ENCODE measurements at regions not wholly inside any gene's neighbourhood (a gene's known extent, or its start where the extent isn't known, plus 50 kb on each side); places are given as distances from the start of the nearest gene placed in this dataset.

DNA sequence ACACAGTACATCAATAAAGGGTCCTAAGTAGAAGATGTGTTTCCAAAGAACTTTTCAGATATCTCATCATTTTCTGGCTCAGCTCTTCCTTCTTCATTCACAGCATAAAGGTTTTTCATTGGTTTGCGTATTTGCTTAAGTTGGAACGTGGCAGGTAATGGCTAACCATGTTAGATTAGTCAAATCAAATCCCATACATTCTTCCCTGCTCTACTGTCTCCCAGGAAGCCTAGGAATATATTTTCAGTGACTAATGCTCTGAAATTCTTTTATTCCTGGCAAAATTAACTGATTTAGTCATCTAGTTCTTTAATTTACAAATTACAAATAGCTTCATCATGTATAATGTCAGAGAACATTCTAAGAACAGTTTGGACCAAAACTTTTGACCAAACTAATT is 99.6 kb upstream of the TMEM161B start:
- TF ChIP-seq, protein P1, sequence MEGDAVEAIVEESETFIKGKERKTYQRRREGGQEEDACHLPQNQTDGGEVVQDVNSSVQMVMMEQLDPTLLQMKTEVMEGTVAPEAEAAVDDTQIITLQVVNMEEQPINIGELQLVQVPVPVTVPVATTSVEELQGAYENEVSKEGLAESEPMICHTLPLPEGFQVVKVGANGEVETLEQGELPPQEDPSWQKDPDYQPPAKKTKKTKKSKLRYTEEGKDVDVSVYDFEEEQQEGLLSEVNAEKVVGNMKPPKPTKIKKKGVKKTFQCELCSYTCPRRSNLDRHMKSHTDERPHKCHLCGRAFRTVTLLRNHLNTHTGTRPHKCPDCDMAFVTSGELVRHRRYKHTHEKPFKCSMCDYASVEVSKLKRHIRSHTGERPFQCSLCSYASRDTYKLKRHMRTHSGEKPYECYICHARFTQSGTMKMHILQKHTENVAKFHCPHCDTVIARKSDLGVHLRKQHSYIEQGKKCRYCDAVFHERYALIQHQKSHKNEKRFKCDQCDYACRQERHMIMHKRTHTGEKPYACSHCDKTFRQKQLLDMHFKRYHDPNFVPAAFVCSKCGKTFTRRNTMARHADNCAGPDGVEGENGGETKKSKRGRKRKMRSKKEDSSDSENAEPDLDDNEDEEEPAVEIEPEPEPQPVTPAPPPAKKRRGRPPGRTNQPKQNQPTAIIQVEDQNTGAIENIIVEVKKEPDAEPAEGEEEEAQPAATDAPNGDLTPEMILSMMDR (conservative IDR thresholded peaks at IDR 0.05; ENCODE audit: low read depth, low read length), result no peak
- no peak overlapping the region for H3K4me3 ChIP-seq (ENCODE audit: low read depth, low read length)
- no peak for DNase-seq (ENCODE audit: low read depth)

DNA sequence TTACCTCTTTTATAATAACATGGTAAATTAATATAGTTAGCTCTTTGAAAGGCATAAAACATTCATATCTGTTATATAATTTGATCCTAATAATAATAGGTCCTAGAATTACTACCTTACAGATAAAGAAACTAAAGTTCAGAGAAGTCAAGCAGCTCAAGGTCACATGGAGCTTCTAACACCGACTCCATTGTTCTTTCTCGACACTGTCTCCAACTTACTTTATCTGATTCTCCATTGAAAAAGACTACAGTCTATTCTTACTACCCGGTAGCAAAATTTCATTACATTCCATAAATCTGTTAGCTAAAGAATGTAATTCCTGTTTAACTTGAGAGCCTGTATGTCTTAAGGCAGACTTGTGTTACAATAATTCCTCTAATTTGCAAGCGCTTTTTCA is 96.3 kb upstream of the TMEM161B start:
- no peak overlapping the region for H3K4me3 ChIP-seq (ENCODE audit: low read depth, low read length)
- TF ChIP-seq, protein P1 (conservative IDR thresholded peaks at IDR 0.05; ENCODE audit: low read depth, low read length), result no peak
- no peak for DNase-seq (ENCODE audit: low read depth)

DNA sequence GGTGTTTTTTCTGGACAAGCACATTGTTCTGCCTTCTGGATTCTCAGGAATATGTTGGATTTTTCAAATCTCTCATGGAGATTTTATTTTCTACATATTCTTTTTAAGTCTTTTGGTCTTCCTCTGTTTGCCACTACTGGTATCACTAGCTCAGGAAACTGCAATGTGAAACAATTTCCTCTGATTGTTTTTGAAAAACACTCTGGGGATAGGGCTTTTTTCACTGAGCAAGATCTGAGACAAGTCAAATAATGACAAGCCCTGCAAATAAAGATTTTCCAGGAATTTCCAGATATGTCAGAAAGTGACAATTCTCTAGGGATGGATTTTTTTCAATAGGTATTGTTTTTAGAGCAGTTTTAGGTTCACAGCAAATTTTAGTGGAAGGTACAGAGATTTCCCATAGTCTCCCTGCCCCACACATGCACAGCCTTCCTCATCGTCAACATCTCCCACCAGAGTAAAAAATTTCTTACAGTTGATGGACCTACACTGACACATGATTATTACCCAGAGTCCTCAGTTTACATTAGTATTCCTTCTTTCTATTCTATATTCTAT is 86.9 kb upstream of the TMEM161B start:
- TF ChIP-seq, protein P1 (conservative IDR thresholded peaks at IDR 0.05; ENCODE audit: low read depth, low read length), result no peak
- DNase-seq (ENCODE audit: low read depth), result no peak
- no peak overlapping the region for H3K4me3 ChIP-seq (ENCODE audit: low read depth, low read length)

- TF ChIP-seq, protein P1 (conservative IDR thresholded peaks at IDR 0.05; ENCODE audit: low read depth, low read length), result no peak
- no peak overlapping the region for H3K4me3 ChIP-seq (ENCODE audit: low read depth, low read length)
- DNase-seq (ENCODE audit: low read depth), result no peak
These were observed 57.2 kb upstream of the TMEM161B start for GRCh38 chr5:88325868-88326267.

GRCh38 chr5:88322785-88323184 is 54.1 kb upstream of the TMEM161B start:
- TF ChIP-seq, protein P1 (conservative IDR thresholded peaks at IDR 0.05; ENCODE audit: low read depth, low read length), result no peak
- DNase-seq (ENCODE audit: low read depth), result no peak
- no peak overlapping the region for H3K4me3 ChIP-seq (ENCODE audit: low read depth, low read length)

Data from choroid plexus epithelial cell (primary cell).